GM21526 (cell line): ENCODE measurements at regions not wholly inside any gene's neighbourhood (a gene's known extent, or its start where the extent isn't known, plus 50 kb on each side); places are given as distances from the start of the nearest gene placed in this dataset.
A peak's percentile ranks its signal among the peaks of the same experiment; 100 is the strongest.
"Not testable (repeated sequence)": the region's sequence is repeated elsewhere in the genome, so short reads cannot be mapped to it uniquely, and the experiment has no call there.

Experiments
- ATAC-seq: cut with Tn5 transposase; IDR thresholded peaks from one replicate; pipeline ENCODE4 v1.9.1; 2021; ENCODE audit warnings: moderate library complexity; ENCODE audit not compliant: unreplicated experiment, low FRiP score

DNA sequence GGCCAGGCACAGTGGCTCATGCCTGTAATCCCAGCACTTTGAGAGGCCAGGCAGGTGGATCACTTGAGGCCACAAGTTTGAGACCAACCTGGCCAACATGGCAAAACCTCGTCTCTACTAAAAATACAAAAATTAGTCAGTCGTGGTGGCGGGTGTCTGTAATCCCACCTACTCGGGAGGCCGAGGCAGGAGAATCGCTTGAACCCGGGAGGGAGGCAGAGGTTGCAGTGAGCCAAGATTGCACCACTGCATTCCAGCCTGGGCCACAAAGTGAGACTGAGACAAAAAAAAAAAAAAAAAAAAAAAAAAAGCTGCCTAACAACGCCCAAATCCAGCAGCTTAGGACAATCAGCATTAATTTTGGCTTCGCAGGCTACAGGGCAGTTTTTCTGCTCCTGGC lies 167.1 kb downstream of the GOSR1 start:
- ATAC-seq = not testable (repeated sequence)

DNA sequence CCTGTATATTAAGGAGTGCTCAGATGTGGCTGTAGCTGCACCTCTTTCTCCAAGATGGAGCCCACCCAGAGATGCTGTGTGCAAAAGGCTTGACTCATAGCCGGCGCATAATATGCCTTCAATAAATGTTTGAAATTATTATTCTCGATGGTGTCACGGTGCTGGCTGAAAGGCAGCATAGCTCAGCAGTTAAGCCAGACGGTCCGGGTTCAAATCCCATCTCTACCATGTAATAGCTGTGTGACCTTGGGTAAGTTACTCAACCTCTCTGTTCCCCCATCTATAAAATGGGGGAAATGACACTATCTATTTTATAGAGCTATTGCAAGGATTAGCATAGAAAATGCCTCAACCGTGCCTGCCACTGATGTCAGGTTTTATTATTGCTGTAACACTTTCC lies 164.2 kb downstream of the GOSR1 start:
- not testable (repeated sequence) for ATAC-seq

DNA sequence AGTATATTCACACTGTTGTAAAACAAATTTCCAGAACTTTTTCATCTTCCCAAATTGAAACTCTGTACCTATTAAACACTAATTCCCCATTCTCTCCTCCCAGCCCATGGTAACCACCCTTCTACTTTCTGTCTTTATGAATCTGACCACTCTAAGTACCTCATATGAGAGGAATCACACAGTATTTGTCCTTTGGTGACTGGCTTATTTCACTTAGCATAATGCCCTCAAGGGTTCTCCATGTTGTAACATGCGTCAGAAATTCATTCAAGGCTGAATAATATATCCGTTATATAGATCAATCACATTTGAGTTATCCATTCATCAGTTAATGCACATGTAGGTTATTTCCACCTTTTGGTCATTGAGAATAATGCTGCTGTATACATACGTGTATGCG lies 162.2 kb downstream of the GOSR1 start:
- ATAC-seq = not testable (repeated sequence)

DNA sequence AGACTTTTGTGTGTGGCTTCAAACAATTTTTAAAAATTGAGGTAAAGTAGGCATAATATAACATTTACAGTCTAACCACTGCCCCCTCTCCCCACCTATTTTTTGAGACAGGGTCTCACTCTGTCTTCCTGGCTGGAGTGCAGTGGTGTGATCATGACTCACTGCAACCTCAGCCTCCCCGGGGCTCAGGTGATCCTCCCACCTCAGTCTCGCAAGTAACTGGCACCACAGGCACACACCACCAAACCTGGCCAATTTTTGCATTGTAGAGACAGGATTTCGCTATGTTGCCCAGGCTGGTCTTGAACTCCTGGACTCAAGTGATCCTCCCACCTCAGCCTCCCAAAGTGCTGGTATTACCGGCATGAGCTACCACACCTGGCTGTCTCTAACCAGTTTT lies 161.8 kb downstream of the GOSR1 start:
- not testable (repeated sequence) for ATAC-seq

DNA sequence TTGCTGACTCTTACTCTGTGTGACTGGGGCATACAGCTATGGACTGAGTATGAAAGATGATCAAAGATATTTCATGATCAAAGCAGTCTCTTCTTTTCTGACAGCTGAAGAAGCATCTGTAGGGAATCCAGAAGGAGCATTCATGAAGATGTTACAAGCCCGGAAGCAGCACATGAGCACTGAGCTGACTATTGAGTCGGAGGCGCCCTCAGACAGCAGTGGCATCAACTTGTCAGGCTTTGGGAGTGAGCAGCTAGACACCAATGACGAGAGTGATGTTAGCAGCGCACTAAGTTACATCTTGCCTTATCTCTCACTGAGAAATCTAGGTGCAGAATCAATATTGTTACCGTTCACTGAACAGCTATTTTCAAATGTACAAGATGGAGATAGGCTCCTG lies 154.4 kb downstream of the GOSR1 start:
- not testable (repeated sequence) for ATAC-seq

DNA sequence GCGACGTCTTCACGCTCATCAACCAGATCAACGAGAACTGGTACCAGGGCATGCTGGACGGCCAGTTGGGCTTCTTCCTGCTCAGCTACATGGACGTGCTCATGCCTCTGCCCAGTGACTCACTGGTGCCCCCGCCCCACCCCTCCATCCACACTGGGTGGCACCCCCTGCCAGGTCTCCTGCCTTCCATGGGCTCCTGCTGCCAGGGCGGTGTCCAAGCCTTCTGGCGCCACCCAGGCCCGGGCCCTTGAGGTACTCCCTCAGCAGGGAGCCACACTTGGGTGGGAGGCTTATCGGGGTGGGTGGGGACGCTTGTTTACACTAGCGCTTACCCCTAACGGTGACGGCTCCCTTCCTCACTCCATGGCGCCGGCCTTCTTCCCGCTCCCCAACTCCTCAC lies 148.2 kb downstream of the GOSR1 start:
- not testable (repeated sequence) for ATAC-seq

DNA sequence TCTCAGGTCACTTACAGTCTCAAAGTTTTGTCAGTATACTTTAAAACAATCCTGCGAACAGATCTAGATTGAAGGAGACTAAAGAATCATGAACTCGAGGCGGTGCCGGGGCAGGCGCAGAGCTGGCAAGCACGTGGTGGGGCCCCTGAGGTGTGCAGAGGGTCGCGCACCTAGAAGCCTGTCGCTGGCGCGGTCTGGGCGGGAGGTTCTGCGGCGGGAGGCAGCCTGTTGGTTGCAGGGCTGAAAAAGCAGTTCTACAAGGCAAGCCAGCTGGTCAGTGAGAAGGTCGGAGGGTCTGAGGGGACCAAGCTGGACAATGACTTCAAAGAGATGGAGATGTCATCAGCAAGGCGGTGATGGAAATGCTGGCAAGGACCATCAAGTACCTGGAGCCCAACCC lies 147.0 kb downstream of the GOSR1 start:
- not testable (repeated sequence) for ATAC-seq

DNA sequence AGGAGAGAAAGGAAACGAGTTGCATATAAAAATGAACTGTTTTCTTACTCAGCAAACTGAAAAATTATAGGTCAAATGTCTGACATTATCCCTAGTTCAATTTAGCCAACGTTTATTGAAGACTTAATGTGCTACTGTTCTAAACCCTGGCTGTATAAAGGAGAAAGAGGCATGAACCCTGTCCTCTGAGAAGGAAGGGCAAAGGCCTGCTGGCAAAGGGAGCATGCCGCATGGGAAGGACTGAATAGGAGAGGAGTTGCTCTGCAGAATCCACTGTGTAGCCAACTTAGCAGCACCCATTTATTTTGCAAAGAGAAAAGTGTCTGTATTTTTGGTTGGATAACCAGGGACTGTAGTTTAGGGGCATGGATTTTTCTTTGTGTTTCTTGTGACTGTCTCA lies 132.5 kb downstream of the GOSR1 start:
- not testable (repeated sequence) for ATAC-seq

DNA sequence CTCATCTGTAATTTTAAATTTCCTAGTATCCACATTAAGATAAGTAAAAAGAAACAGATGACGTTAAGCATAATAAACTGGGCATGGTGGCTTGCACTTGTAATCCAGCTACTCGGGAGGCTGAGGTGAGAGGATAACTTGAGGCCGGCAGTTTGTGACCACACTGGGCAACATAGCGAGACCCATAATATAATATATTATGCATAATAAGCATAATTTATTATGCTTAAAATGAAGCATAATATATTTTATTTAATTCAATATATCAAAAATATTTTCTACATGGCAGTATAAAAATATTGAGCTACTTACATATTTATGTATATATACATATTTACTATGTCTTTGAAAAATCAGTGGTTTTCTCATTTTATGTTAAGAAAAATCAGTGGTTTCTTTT lies 128.3 kb downstream of the GOSR1 start:
- ATAC-seq = no peak

DNA sequence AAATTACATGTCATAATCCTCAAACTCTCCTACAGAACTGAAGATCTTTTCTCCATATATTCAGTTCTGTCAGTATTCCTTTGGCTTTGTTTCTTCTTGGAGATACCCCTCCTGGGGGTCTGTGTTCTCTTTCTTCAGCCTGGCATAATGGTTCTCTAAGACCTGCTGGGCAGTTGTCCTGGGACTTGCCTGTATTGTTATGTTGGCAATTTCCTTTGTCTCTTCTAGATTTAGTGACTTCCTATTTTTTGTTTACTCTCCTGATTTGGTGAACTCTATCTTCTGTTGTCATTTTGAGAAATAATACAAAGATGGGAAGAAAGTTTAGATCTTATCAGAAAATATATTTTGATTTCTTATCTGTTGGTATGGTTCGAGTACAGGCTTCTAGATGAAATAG lies 127.8 kb downstream of the GOSR1 start:
- ATAC-seq = no peak

DNA sequence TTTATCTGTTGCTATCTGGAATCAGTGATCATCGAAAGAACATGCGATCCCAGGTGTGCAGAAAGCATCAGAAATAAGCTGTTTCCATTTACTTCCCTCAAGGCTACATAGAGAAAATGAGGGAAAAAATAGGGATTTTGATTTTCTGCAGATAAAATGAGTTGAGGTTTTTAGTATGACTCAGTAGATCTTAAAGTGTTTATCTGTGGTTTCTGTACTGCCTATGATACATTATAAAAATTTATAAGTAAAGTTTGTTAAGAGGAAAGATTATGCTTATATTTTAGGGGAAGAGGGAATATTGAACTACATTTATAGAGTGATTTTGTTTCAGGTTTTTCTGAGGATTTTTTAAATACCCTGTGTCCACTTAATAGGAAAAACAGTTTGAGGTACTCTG lies 125.2 kb downstream of the GOSR1 start:
- ATAC-seq = not testable (repeated sequence)

DNA sequence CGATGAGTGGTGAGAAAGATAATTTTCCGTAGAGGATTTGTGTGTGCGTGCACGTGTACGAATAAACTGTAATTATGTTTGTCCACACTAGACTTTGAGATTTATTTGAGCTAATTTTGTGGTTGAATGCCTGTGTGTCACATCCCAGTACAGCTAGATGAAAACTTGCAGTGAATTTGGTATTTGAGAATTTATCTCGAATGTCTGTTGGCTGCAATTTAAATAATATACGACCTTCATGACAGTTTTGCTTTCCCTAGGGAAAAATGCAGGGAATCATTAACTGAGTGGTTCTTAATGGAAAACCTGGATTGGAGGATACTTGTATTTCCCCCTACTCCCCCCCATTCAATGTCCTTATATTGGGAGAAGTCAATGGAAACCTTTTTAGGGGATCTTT lies 124.8 kb downstream of the GOSR1 start:
- not testable (repeated sequence) for ATAC-seq

DNA sequence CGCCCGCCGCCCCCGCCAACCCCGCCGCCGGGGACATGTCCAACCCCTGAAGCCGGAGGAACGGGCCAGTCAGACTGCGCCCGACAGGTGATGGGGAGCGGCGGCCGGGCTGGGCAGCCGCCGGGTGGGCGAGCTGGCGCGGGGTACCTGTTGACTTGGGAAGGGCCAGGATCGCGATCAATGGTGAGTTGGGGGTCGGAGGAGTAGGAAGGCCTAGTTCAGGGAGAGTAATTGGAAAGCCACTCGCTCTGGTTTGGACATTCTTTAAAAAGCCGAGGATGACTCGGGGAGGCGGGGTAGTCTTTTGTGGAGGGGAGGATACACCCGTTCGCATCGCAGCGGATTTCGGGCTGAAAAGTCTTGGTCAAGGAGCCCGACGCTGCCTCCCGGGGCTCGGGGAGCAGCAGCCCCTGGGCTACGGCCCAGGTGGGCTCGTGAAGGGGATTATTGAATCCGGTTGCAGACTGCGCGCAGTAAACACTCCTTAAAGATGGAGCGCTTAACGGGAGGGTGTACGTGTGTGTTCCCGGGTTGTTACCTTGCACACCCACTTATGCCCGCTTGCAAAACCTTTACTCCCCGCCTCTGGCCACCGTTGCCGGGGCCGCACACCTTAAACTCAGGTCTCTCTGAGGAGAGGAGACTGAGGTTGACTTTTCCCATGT lies 123.8 kb downstream of the GOSR1 start:
- ATAC-seq = peak; percentile 13

DNA sequence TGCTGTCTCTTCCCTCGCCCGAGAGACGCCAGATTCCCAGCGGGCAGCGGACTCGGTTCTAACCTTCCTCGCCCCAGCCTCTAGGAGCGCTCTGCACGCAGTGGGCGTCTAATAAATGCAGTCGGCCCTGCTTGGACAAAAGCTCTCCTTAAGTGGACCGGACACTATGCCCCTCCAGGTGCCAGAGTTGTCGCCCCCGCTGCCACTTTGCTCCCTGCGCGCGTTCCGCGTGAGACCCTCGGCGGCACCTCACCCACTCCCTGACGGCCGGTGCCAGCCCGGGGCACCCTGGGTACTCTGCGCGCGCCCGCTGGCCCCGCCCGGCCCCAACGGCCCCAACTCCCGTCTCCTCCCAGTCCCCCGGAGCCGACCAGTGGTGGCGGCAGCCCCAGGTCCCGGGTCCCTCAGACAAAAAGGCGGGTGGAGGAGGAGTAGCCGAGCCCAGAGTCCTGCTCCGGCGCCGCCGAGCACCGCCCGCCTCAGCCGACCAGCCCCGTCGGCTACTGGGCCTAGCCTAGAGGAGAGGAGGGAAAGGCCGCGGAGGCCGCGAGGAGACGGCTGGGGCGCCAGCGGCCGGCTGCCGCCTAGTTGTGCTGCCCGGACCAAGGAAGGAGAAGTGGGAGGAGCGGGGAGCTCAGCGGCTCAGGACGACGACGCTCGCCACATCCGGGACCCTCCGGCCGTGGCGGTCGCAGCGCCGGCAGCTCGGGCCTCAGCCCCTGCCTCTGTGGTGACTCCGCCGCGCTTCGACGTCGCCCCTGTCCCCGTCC lies 123.0 kb downstream of the GOSR1 start:
- ATAC-seq = peak; percentile 86

DNA sequence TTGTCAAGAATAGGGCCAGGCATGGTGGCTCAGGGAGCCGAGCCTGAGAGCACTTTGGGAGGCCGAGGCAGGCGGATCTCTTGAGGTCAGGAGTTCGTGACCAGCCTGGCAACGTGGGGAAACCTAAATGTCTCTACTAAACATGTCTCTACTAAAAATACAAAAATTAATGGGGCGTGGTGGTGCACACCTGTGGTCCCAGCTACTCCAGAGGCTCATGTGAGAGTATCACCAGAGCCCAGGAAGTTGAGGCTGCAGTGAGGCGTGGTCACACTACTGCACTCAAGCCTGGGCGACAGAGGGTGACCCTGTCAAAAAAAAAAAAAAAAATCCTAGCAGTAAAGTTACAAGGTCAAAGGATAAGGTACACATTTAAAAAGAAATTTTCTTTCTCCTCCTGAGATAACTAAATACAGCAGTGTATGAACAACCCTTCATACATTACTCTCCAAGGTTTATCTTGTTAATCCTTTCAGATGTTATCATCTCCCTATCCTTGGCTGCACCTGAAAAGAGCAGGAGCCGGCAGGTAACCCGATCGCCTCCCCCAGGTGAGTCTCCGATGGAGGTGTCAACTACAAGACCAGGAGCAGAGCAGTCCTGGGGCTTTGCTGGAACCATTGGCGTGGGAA lies 122.3 kb downstream of the GOSR1 start:
- no peak for ATAC-seq

DNA sequence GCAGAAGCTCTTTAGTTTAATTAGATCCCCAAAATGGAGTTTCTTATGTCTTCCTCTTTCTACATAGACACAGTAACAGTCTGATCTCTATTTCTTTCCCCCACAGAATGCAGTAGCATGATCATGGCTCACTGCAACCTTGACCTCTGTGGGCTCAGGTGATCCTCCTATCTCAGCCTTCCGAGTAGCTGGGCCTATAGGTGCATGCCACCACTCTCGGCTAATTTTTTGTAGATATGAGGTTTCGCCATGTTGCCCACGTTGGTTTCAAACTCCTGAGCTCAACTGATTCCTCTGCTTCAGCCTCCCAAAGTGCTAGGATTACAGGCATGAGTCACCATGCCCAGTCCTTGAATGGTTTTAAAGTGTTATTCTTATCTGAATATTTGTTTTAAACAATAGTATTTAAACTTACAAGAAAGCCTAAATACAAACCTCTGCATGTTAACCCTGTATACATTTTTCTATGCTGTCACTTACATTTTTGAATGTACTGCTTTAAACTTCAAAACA lies 120.6 kb downstream of the GOSR1 start:
- no peak for ATAC-seq

DNA sequence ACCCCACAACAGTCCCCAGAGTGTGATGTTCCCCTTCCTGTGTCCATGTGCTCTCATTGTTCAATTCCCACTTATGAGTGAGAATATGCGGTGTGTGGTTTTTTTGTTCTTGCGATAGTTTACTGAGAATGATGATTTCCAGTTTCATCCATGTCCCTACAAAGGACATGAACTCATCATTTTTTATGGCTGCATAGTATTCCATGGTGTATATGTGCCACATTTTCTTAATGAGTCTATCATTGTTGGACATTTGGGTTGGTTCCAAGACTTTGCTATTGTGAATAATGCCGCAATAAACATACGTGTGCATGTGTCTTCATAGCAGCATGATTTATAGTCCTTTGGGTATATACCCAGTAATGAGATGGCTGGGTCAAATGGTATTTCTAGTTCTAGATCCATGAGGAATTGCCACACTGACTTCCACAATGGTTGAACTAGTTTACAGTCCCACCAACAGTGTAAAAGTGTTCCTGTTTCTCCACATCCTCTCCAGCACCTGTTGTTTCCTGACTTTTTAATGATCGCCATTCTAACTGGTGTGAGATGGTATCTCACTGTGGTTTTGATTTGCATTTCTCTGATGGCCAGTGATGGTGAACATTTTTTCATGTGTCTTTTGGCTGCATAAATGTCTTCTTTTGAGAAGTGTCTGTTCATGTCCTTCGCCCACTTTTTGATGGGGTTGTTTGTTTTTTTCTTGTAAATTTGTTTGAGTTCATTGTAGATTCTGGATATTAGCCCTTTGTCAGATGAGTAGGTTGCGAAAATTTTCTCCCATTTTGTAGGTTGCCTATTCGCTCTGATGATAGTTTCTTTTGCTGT lies 120.0 kb downstream of the GOSR1 start:
- not testable (repeated sequence) for ATAC-seq

DNA sequence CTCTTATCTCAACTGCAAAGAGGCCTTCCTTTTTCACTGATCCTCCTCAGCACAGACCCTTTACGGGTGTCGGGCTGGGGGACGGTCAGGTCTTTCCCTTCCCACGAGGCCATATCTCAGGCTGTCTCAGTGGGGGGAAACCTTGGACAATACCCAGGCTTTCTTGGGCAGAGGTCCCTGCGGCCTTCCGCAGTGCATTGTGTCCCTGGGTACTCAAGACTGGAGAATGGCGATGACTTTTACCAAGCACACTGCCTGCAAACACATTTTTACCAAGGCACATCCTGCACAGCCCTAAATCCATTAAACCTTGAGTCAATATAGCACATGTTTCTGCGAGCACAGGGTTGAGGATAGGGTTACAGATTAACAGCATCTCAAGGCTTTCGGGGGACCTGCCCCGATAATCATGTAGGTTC lies 117.8 kb downstream of the GOSR1 start:
- not testable (repeated sequence) for ATAC-seq

DNA sequence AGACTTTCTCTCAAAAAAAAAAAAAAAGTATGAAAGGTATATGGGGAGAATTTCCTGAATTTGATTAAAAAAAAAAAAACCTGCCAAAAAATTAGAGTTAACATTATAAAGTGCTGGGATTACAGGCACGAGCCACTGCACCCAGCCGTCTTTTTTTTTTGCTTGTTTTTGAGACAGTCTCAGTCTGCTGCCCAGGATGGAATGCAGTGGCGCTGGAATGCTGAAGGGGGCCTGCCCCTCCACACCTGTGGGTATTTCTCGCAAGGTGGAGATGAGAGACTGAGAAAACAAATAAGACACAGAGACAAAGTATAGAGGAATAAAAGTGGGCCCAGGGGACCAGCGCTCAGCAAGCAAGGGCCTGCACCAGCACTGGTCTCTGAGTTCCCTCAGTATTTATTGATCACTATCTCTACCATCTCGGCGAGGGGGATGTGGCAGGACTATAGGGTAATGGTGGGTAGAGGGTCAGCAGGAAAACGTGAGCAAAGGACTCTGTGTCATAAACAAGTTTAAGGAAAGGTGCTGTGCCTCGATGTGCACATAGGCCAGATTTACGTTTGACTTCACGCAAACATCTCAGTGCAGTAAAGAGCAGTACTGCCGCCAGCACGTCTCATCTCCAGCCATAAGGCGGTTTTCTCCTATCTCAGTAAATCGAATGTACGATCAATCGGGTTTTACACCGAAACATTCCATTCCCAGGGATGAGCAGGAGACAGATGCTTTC lies 117.2 kb downstream of the GOSR1 start:
- ATAC-seq = no peak
